B cell (primary cell): ENCODE measurements at regions not wholly inside any gene's neighbourhood (a gene's known extent, or its start where the extent isn't known, plus 50 kb on each side); places are given as distances from the start of the nearest gene placed in this dataset.

Source experiments
- EZH2 ChIP-seq: IDR thresholded peaks from 2 replicates; pipeline ENCODE4 v1.6.1; 2012; ENCODE audit warnings: borderline replicate concordance, low read depth, mild to moderate bottlenecking, moderate library complexity, low read length; ENCODE audit not compliant: insufficient read depth, poor library complexity, severe bottlenecking
- TF ChIP-seq, protein P1 (sequence below): fragments of 200-600 bp; IDR thresholded peaks from one replicate; pipeline ENCODE4 v1.8.0; 2022; ENCODE audit warnings: antibody characterized with exemption, mild to moderate bottlenecking

DNA sequence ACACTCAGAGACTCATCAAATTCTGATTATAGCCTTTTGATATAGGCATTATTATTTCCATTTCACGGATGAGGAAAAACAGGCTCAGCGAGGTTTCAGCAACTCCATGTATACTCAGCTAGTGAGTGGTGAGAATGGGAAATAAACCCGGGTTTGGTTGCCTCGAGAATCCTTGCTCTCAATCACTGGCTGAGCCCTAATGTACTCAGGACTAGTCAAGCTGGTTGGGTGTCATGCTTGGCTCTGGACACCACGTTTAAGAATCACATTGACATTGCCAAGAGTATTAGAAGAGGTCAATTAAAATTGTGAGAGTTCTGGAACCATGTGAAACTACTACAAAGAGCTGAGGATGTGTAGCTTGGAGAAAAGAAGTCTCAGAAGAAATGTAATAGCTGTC, 444.5 kb downstream of the MFSD1 start:
- TF ChIP-seq, protein P1, sequence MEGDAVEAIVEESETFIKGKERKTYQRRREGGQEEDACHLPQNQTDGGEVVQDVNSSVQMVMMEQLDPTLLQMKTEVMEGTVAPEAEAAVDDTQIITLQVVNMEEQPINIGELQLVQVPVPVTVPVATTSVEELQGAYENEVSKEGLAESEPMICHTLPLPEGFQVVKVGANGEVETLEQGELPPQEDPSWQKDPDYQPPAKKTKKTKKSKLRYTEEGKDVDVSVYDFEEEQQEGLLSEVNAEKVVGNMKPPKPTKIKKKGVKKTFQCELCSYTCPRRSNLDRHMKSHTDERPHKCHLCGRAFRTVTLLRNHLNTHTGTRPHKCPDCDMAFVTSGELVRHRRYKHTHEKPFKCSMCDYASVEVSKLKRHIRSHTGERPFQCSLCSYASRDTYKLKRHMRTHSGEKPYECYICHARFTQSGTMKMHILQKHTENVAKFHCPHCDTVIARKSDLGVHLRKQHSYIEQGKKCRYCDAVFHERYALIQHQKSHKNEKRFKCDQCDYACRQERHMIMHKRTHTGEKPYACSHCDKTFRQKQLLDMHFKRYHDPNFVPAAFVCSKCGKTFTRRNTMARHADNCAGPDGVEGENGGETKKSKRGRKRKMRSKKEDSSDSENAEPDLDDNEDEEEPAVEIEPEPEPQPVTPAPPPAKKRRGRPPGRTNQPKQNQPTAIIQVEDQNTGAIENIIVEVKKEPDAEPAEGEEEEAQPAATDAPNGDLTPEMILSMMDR: no peak
- TF ChIP-seq EZH2: no peak
